GM19468 (cell line): ENCODE measurements at regions not wholly inside any gene's neighbourhood (a gene's known extent, or its start where the extent isn't known, plus 50 kb on each side); places are given as distances from the start of the nearest gene placed in this dataset.
"Not testable (repeated sequence)": the region's sequence is repeated elsewhere in the genome, so short reads cannot be mapped to it uniquely, and the experiment has no call there.

Experiments
- ATAC-seq: cut with Tn5 transposase; IDR thresholded peaks from one replicate; pipeline ENCODE4 v1.9.1; 2021; ENCODE audit warnings: mild to moderate bottlenecking, moderate library complexity, moderate number of reproducible peaks; ENCODE audit not compliant: unreplicated experiment; ENCODE audit errors: extremely low read depth

GRCh38 chr12:78331181-78331580 is 500.5 kb downstream of the NAV3 start:
- ATAC-seq, result no peak

GRCh38 chr12:78331753-78332152 is 501.1 kb downstream of the NAV3 start:
- ATAC-seq, result no peak

- ATAC-seq, result no peak
These were observed 507.5 kb downstream of the NAV3 start for GRCh38 chr12:78338054-78338785.

- no peak for ATAC-seq
These were observed 509.7 kb downstream of the NAV3 start for GRCh38 chr12:78340406-78340805.

GRCh38 chr12:78343657-78344056 is 513.0 kb downstream of the NAV3 start:
- ATAC-seq, result no peak

- no peak for ATAC-seq
These were observed 505.1 kb upstream of the SYT1 start for GRCh38 chr12:78359520-78359919.

- no peak for ATAC-seq
These were observed 502.9 kb upstream of the SYT1 start for GRCh38 chr12:78361683-78362082.

- ATAC-seq, result no peak
These were observed 493.3 kb upstream of the SYT1 start for GRCh38 chr12:78371284-78371683.

GRCh38 chr12:78375461-78375860 is 489.1 kb upstream of the SYT1 start:
- ATAC-seq, result no peak

DNA sequence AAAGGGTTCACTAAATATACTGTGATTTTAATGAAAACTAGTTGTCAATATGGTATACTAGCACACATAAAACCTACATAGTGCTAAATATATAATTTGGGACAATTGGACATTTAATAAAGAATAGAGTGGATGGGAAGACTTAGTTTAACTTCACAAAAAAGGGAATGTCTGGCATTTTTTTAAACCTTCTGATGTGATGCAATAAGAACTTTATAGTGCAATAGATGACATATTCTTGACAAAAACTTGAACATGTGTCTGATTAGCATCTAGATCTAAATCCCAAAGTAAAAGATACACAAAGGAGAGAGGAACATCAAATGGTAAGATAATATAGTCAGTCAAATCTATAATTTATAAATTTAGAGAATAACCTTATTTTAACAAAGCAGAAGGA is 488.3 kb upstream of the SYT1 start:
- ATAC-seq, result no peak

GRCh38 chr12:78379065-78379464 is 485.5 kb upstream of the SYT1 start:
- not testable (repeated sequence) for ATAC-seq

- ATAC-seq, result no peak
These were observed 481.2 kb upstream of the SYT1 start for GRCh38 chr12:78383414-78383813.

GRCh38 chr12:78384541-78384940 is 480.0 kb upstream of the SYT1 start:
- ATAC-seq, result no peak

GRCh38 chr12:78385541-78385940 is 479.0 kb upstream of the SYT1 start:
- ATAC-seq, result no peak

GRCh38 chr12:78386871-78387270 is 477.7 kb upstream of the SYT1 start:
- no peak for ATAC-seq

DNA sequence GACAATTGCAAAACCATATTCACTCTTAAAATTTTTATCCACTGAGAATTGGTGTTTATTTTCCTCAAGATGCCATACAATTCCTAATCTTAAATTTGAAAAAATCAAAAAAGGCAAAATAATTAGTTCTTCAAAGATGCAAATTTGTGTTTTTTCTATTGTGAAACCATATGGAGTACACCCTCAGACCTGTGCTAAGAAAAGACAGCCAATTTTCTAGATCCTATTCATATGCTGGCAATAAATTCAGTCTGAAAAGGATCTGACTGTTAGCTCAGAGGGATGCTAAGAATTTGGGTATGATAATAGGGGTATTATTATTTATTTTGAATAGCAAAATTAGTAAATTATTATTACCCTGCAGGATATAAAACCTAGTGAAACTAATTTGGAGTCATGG is 476.9 kb upstream of the SYT1 start:
- no peak for ATAC-seq

GRCh38 chr12:78388461-78388860 is 476.1 kb upstream of the SYT1 start:
- no peak for ATAC-seq

- no peak for ATAC-seq
These were observed 473.7 kb upstream of the SYT1 start for GRCh38 chr12:78390920-78391319.

DNA sequence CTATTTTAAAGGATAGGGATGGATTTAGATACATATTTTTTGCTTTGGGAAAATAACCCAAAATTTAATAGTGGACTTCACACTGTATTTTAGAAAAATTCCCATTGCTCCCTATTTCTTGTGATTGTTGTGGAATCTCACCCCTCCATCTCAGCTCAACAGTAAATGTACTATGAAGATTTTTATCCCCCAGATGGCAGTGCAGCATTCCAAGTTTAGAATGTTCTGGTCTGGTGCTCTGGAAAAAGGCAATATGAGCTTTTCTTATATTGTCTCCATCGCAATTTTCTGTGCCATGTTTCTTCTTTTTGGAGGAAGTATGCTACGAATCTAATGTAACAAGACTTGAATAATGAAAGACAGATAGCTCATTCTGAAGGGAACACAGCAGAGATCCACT is 471.7 kb upstream of the SYT1 start:
- no peak for ATAC-seq

DNA sequence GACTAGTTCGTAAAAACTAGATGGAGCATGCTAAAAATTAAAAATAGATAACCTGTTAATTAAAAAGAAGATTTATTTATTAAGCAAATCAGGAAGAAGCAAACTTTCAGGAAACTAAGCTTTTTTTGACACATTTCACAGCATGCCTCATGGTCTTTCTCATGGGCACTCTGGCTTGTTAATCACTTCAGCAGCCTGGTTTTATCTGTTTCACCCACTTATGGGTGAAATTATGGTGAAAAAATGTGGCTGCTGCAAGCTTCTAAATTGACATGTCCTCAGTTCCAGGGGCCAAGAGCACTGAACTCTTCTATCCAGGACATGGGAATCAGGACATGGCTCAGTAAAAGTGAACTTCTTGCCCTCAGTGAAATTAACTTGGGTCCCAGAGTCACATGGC is 468.6 kb upstream of the SYT1 start:
- no peak for ATAC-seq

- no peak for ATAC-seq
These were observed 468.0 kb upstream of the SYT1 start for GRCh38 chr12:78396538-78396937.

DNA sequence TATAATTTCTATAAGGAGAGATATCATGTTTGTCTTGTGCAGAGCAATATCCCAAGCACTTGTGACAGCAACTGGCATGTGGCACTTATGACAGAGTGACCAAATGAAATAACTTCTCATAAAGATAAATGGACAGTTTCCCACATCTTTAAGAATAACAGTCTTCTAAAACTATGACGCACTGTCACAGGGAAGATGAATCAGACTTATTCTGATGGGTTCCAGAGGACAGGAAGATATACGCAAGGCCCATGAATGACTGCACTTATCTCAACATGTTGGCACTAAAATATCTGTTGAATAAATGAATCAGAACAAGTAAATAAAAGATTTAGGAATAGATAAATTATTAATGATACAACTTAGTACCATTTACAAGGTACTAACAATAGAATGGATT is 465.8 kb upstream of the SYT1 start:
- ATAC-seq, result no peak
